GM18520 (cell line): ENCODE measurements at regions not wholly inside any gene's neighbourhood (a gene's known extent, or its start where the extent isn't known, plus 50 kb on each side); places are given as distances from the start of the nearest gene placed in this dataset.
A peak's percentile ranks its signal among the peaks of the same experiment; 100 is the strongest.

ENCODE experiments used
- ATAC-seq: cut with Tn5 transposase; IDR thresholded peaks from one replicate; pipeline ENCODE4 v1.9.1; 2021; ENCODE audit not compliant: unreplicated experiment

- no peak for ATAC-seq
These were observed 161.3 kb downstream of the GXYLT1 start for GRCh38 chr12:41983394-41983793.

- no peak for ATAC-seq
These were observed 162.9 kb downstream of the GXYLT1 start for GRCh38 chr12:41981758-41982157.

GRCh38 chr12:41981013-41981412 lies 163.7 kb downstream of the GXYLT1 start:
- no peak for ATAC-seq

GRCh38 chr12:41980390-41980789 lies 164.3 kb downstream of the GXYLT1 start:
- no peak for ATAC-seq

GRCh38 chr12:41979574-41979973 lies 165.1 kb downstream of the GXYLT1 start:
- ATAC-seq: no peak

GRCh38 chr12:41972598-41972997 lies 172.1 kb downstream of the GXYLT1 start:
- ATAC-seq: no peak

- no peak for ATAC-seq
These were observed 172.5 kb downstream of the GXYLT1 start for GRCh38 chr12:41972196-41972595.

GRCh38 chr12:41970744-41971143 lies 173.9 kb downstream of the GXYLT1 start:
- ATAC-seq: no peak

GRCh38 chr12:41968599-41968998 lies 176.1 kb downstream of the GXYLT1 start:
- ATAC-seq: no peak

GRCh38 chr12:41967668-41968500 lies 176.8 kb downstream of the GXYLT1 start:
- no peak for ATAC-seq

- ATAC-seq: no peak
These were observed 177.8 kb downstream of the GXYLT1 start for GRCh38 chr12:41966916-41967315.

- ATAC-seq: no peak
These were observed 178.7 kb downstream of the GXYLT1 start for GRCh38 chr12:41966001-41966400.

GRCh38 chr12:41963398-41963797 lies 181.3 kb downstream of the GXYLT1 start:
- no peak for ATAC-seq

GRCh38 chr12:41962171-41962572 lies 182.5 kb downstream of the GXYLT1 start:
- no peak for ATAC-seq

- ATAC-seq: no peak
These were observed 185.4 kb downstream of the GXYLT1 start for GRCh38 chr12:41959271-41959670.

- no peak for ATAC-seq
These were observed 188.3 kb downstream of the GXYLT1 start for GRCh38 chr12:41956353-41956752.

- ATAC-seq: peak; percentile 69
These were observed 194.2 kb downstream of the GXYLT1 start for GRCh38 chr12:41950455-41950854.

GRCh38 chr12:41946106-41946505 lies 198.6 kb downstream of the GXYLT1 start:
- ATAC-seq: no peak

- no peak for ATAC-seq
These were observed 200.5 kb downstream of the GXYLT1 start for GRCh38 chr12:41944216-41944615.

- no peak for ATAC-seq
These were observed 201.0 kb downstream of the GXYLT1 start for GRCh38 chr12:41943671-41944070.

GRCh38 chr12:41942354-41942753 lies 202.3 kb downstream of the GXYLT1 start:
- ATAC-seq: no peak

- ATAC-seq: no peak
These were observed 203.6 kb downstream of the GXYLT1 start for GRCh38 chr12:41941079-41941478.

GRCh38 chr12:41940571-41940970 lies 204.1 kb downstream of the GXYLT1 start:
- no peak for ATAC-seq
